IPS DF 4.7 (cell line): ENCODE measurements at regions not wholly inside any gene's neighbourhood (a gene's known extent, or its start where the extent isn't known, plus 50 kb on each side); places are given as distances from the start of the nearest gene placed in this dataset.

Experiments
- DNase-seq: peaks from one replicate; pipeline ENCODE4 v3.0.0-alpha.2; 2013; ENCODE audit warnings: low spot score; ENCODE audit errors: extremely low read depth

GRCh38 chr14:71728386-71728785, 203.8 kb upstream of the RGS6 start:
- DNase-seq = no peak

GRCh38 chr14:71729596-71729995, 202.6 kb upstream of the RGS6 start:
- no peak for DNase-seq

GRCh38 chr14:71730471-71730870, 201.8 kb upstream of the RGS6 start:
- no peak for DNase-seq

GRCh38 chr14:71731096-71731495, 201.1 kb upstream of the RGS6 start:
- DNase-seq = no peak

- DNase-seq = no peak
Measured at GRCh38 chr14:71733210-71733883, 198.9 kb upstream of the RGS6 start.

GRCh38 chr14:71734076-71734475, 198.2 kb upstream of the RGS6 start:
- no peak for DNase-seq

GRCh38 chr14:71734885-71735284, 197.3 kb upstream of the RGS6 start:
- DNase-seq = no peak

- no peak for DNase-seq
Measured at GRCh38 chr14:71737760-71738159, 194.5 kb upstream of the RGS6 start.

GRCh38 chr14:71739273-71739990, 192.8 kb upstream of the RGS6 start:
- no peak for DNase-seq

GRCh38 chr14:71741241-71741640, 191.0 kb upstream of the RGS6 start:
- DNase-seq = no peak

- no peak for DNase-seq
Measured at GRCh38 chr14:71742485-71742884, 189.7 kb upstream of the RGS6 start.

GRCh38 chr14:71745072-71745471, 187.2 kb upstream of the RGS6 start:
- no peak for DNase-seq

GRCh38 chr14:71748196-71748595, 184.0 kb upstream of the RGS6 start:
- DNase-seq = no peak

- DNase-seq = no peak
Measured at GRCh38 chr14:71749613-71750238, 182.5 kb upstream of the RGS6 start.

- no peak for DNase-seq
Measured at GRCh38 chr14:71751264-71751663, 181.0 kb upstream of the RGS6 start.

- no peak for DNase-seq
Measured at GRCh38 chr14:71752111-71752738, 180.0 kb upstream of the RGS6 start.

GRCh38 chr14:71753126-71753830, 179.0 kb upstream of the RGS6 start:
- DNase-seq = peak; percentile 75

GRCh38 chr14:71753976-71754375, 178.3 kb upstream of the RGS6 start:
- no peak for DNase-seq

GRCh38 chr14:71754422-71755095, 177.7 kb upstream of the RGS6 start:
- DNase-seq = no peak

GRCh38 chr14:71758229-71758951, 173.8 kb upstream of the RGS6 start:
- DNase-seq = no peak
